Esophagus muscularis mucosa (tissue), 3 donors: ENCODE measurements at regions not wholly inside any gene's neighbourhood (a gene's known extent, or its start where the extent isn't known, plus 50 kb on each side); places are given as distances from the start of the nearest gene placed in this dataset.

ENCODE experiments used
- CTCF ChIP-seq, 3 experiments: fragments of 200-600 bp in 2 of 3; fragments of 450-650 bp in 1 of 3; sonication (generic) in 2 of 3; IDR thresholded peaks; one replicate each; pipeline ENCODE4 v1.5.1; 2017 to 2019; ENCODE audit warnings: antibody characterized with exemption in 3 of 3, mild to moderate bottlenecking in 2 of 3, moderate library complexity in 1 of 3
- POLR2A ChIP-seq: fragments of 450-650 bp; IDR thresholded peaks from one replicate; pipeline ENCODE4 v1.6.1; 2017; ENCODE audit warnings: antibody characterized with exemption, moderate library complexity, mild to moderate bottlenecking, low read depth
- POLR2AphosphoS5 ChIP-seq, 2 donors: sonication (generic); formaldehyde crosslinking; IDR thresholded peaks; one replicate each; pipeline ENCODE4 v1.6.1; 2017; ENCODE audit warnings: antibody characterized with exemption in 2 of 2

- TF ChIP-seq POLR2A (no peak), CTCF (IDR thresholded peaks at IDR 0.05) (no peak), POLR2AphosphoS5 (IDR thresholded peaks at IDR 0.05) (no peak)
These were observed 187.0 kb upstream of the BMP2 start for GRCh38 chr20:6580486-6580885.
